SK-N-SH (cell line): ENCODE measurements at regions not wholly inside any gene's neighbourhood (a gene's known extent, or its start where the extent isn't known, plus 50 kb on each side); places are given as distances from the start of the nearest gene placed in this dataset.

Source experiments
- CTCF ChIA-PET: fragments of 300-600, 350-600 bp; formaldehyde crosslinking; extraction: SDS; loops from one replicate; lab custom pipeline; 2021; lab: Yijun Ruan, JAX
- POLR2A ChIA-PET: fragments of 350-600 bp; sonication (Branson Sonifier 250); formaldehyde crosslinking; extraction: SDS; loops from one replicate; lab custom pipeline; 2020; ENCODE audit warnings: antibody characterized with exemption, inconsistent platforms; lab: Yijun Ruan, JAX
- DNase-seq: peaks from one replicate; pipeline ENCODE4 v3.0.0; 2012
- H2AFZ ChIP-seq: fragments of 200-600 bp; sonication (generic); 2 replicates; pipeline ENCODE4 v1.8.1; 2016; ENCODE audit warnings: antibody characterized with exemption, mild to moderate bottlenecking, low read depth
- H3F3A ChIP-seq: fragments of 200-600 bp; sonication (generic); replicated peaks from 2 replicates; pipeline ENCODE3; 2016; ENCODE audit warnings: antibody characterized with exemption, mild to moderate bottlenecking; ENCODE audit not compliant: insufficient read depth
- H3K27ac ChIP-seq, 2 experiments: fragments of 200-500 bp in 1 of 2; fragments of 200-600 bp in 1 of 2; sonication (Bioruptor generic) in 1 of 2; sonication (generic), shearing (Covaris generic) in 1 of 2; 2 replicates each; pipeline versions ENCODE4 v1.5.1 to v1.6.1; 2014 to 2016; ENCODE audit warnings: low read depth in 2 of 2, inconsistent platforms in 1 of 2, low read length in 1 of 2, mild to moderate bottlenecking in 1 of 2, mixed read lengths in 1 of 2
- H3K27me3 ChIP-seq: fragments of 200-600 bp; sonication (generic), shearing (Covaris generic); 2 replicates; pipeline ENCODE4 v1.6.1; 2016; ENCODE audit warnings: mixed run types; ENCODE audit not compliant: insufficient read depth
- H3K36me3 ChIP-seq, 2 experiments: fragments of 200-500 bp in 1 of 2; fragments of 200-600 bp in 1 of 2; sonication (Bioruptor generic) in 1 of 2; sonication (generic) in 1 of 2; replicated peaks in 1 of 2; 2 replicates each; pipeline versions ENCODE3 to v1.5.1; 2014 to 2016; ENCODE audit warnings: low read length in 1 of 2, mild to moderate bottlenecking in 1 of 2; ENCODE audit not compliant: insufficient read depth in 2 of 2, control insufficient read depth in 1 of 2
- H3K4me1 ChIP-seq, 2 experiments: fragments of 200-500 bp in 1 of 2; fragments of 200-600 bp in 1 of 2; sonication (Bioruptor generic) in 1 of 2; sonication (generic), shearing (Covaris generic) in 1 of 2; 2 replicates each; pipeline versions ENCODE4 v1.5.1 to v1.6.1; 2014 to 2016; ENCODE audit warnings: low read depth in 1 of 2, low read length in 1 of 2, mixed run types in 1 of 2; ENCODE audit not compliant: insufficient read depth in 2 of 2, control insufficient read depth in 1 of 2
- H3K4me2 ChIP-seq: fragments of 200-600 bp; sonication (generic), shearing (Covaris generic); 2 replicates; pipeline ENCODE4 v1.6.1; 2017; ENCODE audit warnings: mixed run types
- H3K4me3 ChIP-seq, 2 experiments: fragments of 200-500 bp in 1 of 2; fragments of 200-600 bp in 1 of 2; sonication (Bioruptor generic) in 1 of 2; sonication (generic), shearing (Covaris generic) in 1 of 2; 2 replicates each; pipeline versions ENCODE4 v1.5.1 to v1.8.1; 2014 to 2016; ENCODE audit warnings: low read depth in 2 of 2, inconsistent platforms in 1 of 2, low read length in 1 of 2, mild to moderate bottlenecking in 1 of 2, mixed read lengths in 1 of 2, moderate library complexity in 1 of 2
- H3K79me2 ChIP-seq: fragments of 200-600 bp; sonication (generic); 2 replicates; pipeline ENCODE4 v1.8.1; 2017; ENCODE audit warnings: mild to moderate bottlenecking; ENCODE audit not compliant: insufficient read depth
- H3K9ac ChIP-seq: fragments of 200-600 bp; sonication (generic); 2 replicates; pipeline ENCODE4 v1.6.1; 2017; ENCODE audit warnings: mixed run types
- H3K9me2 ChIP-seq: fragments of 200-600 bp; sonication (generic); 2 replicates; pipeline ENCODE4 v1.6.1; 2017; ENCODE audit warnings: mixed run types
- H3K9me3 ChIP-seq: fragments of 200-600 bp; sonication (generic); 2 replicates; pipeline ENCODE4 v1.6.1; 2017; ENCODE audit warnings: mixed run types, mild to moderate bottlenecking, moderate library complexity
- H4K20me1 ChIP-seq: fragments of 200-600 bp; sonication (generic); 2 replicates; pipeline ENCODE4 v1.6.1; 2017; ENCODE audit warnings: mild to moderate bottlenecking, mixed run types; ENCODE audit not compliant: insufficient read depth
- ELF1 ChIP-seq: IDR thresholded peaks from 2 replicates; pipeline ENCODE4 v1.4.0; 2012
- EP300 ChIP-seq, 2 experiments: IDR thresholded peaks; 2 replicates each; pipeline versions ENCODE4 v1.4.0 to v1.6.1; 2012; ENCODE audit warnings: borderline replicate concordance in 1 of 2, low read depth in 1 of 2, low read length in 1 of 2
- FOSL2 ChIP-seq: IDR thresholded peaks from 2 replicates; pipeline ENCODE4 v1.4.0; 2012; ENCODE audit warnings: low read depth, mild to moderate bottlenecking, moderate library complexity, borderline replicate concordance
- FOXJ3 ChIP-seq: sonication (generic); formaldehyde crosslinking; IDR thresholded peaks from 2 replicates; pipeline ENCODE4 v1.5.1; 2020; ENCODE audit warnings: mild to moderate bottlenecking, missing genetic modification reagents
- FOXM1 ChIP-seq: IDR thresholded peaks from 2 replicates; pipeline ENCODE4 v1.4.0; 2012; ENCODE audit warnings: low read depth, mild to moderate bottlenecking
- PBX3 ChIP-seq: IDR thresholded peaks from 2 replicates; pipeline ENCODE4; 2012
- RCOR1 ChIP-seq: fragments of 150-350 bp; IDR thresholded peaks from 2 replicates; pipeline ENCODE4 v1.6.1; 2017; ENCODE audit warnings: antibody characterized with exemption, low read length
- RFX5 ChIP-seq: IDR thresholded peaks from 2 replicates; pipeline ENCODE4 v1.6.1; 2012; ENCODE audit warnings: mild to moderate bottlenecking, improper control_type of control experiment, low read length
- SIN3A ChIP-seq: IDR thresholded peaks from 2 replicates; pipeline ENCODE4 v1.6.1; 2012; ENCODE audit warnings: low read depth, mild to moderate bottlenecking, low read length, moderate library complexity, borderline replicate concordance
- TCF12 ChIP-seq: IDR thresholded peaks from 2 replicates; pipeline ENCODE4 v1.4.0; 2012
- YY1 ChIP-seq: IDR thresholded peaks from 2 replicates; pipeline ENCODE4 v1.4.0; 2012; ENCODE audit warnings: low read depth, mild to moderate bottlenecking
- ZBTB33 ChIP-seq: IDR thresholded peaks from 2 replicates; pipeline ENCODE4 v1.4.0; 2012; ENCODE audit warnings: low read depth, borderline replicate concordance
- WGBS: methylation state at CpG from one replicate; pipeline ENCODE4 v1.1.6; 2017; ENCODE audit warnings: low lambda C conversion rate; 5-methylcytosine and 5-hydroxymethylcytosine counted together
- TF ChIP-seq, protein P1 (sequence below): fragments of 150-350 bp; IDR thresholded peaks from 2 replicates; pipeline ENCODE4 v1.6.1; 2016; ENCODE audit warnings: mild to moderate bottlenecking, low read depth, low read length
- TF ChIP-seq, protein P2 (sequence below): IDR thresholded peaks from 2 replicates; pipeline ENCODE4 v1.6.1; 2012; ENCODE audit warnings: mild to moderate bottlenecking, low read depth, low read length, moderate library complexity

GRCh38 chr1:242774256-242774655 lies 249.8 kb upstream of the PLD5 start (continued):
- TF ChIP-seq, protein P1, sequence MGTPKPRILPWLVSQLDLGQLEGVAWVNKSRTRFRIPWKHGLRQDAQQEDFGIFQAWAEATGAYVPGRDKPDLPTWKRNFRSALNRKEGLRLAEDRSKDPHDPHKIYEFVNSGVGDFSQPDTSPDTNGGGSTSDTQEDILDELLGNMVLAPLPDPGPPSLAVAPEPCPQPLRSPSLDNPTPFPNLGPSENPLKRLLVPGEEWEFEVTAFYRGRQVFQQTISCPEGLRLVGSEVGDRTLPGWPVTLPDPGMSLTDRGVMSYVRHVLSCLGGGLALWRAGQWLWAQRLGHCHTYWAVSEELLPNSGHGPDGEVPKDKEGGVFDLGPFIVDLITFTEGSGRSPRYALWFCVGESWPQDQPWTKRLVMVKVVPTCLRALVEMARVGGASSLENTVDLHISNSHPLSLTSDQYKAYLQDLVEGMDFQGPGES = no peak
- TF ChIP-seq RCOR1 = no peak

DNA sequence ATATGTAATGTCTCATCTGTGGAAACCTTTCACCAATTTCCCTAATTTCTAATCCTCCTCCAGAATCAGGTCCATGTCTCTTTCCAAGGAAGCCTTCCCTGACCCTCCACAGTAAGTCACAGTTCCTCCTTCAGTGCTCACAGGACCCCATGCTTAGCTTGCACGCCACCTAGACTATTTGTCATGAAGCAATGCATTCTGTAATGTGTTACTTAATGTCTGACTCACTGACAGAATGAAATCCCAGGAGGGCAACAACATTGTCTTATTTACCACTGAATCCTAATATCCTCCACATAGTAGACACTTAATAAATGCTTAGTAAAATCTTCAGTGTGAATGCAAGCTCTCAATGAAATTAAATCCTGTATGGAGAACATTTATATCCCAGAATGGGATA lies 245.9 kb upstream of the PLD5 start:
- POLR2A ChIA-PET = no interaction called here
- H3K4me1 ChIP-seq = no peaks in the 10 kb centered on the region
- H3K9me2 ChIP-seq = no peaks in the 10 kb centered on the region
- no peaks in the 10 kb centered on the region for H3F3A ChIP-seq
- H4K20me1 ChIP-seq = no peaks in the 10 kb centered on the region
- 0% methylated on average over 1 of the region's 1 CpG for WGBS
- DNase-seq = no peak
- H2AFZ ChIP-seq = no peak overlapping the region
- no peak overlapping the region for H3K9ac ChIP-seq
- no peak overlapping the region for H3K27ac ChIP-seq
- H3K36me3 ChIP-seq = no peaks in the 10 kb centered on the region
- H3K27me3 ChIP-seq = no peaks in the 10 kb centered on the region
- no peak overlapping the region for H3K4me3 ChIP-seq
- CTCF ChIA-PET = interaction anchor here (1.2 kb wide), 1 partner anchor 16 kb away, joined by 3 read pairs; no protein-coding TSS in a partner anchor
- TF ChIP-seq YY1 (no peak), RFX5 (no peak), ELF1 (no peak), FOXJ3 (CRISPR knock-in tag) (no peak), FOSL2 (no peak), TCF12 (no peak)
- no peaks in the 10 kb centered on the region for H3K79me2 ChIP-seq
- H3K4me2 ChIP-seq = no peak overlapping the region
- H3K9me3 ChIP-seq = peaks cover 2% of the 10 kb centered on the region; the same call in 1 of the 2 replicates

- H3K9me2 ChIP-seq = no peaks in the 10 kb centered on the region
- H3K4me2 ChIP-seq = no peak overlapping the region
- POLR2A ChIA-PET = no interaction called here
- CTCF ChIA-PET = no interaction called here
- no peak overlapping the region for H3K9ac ChIP-seq
- H4K20me1 ChIP-seq = no peaks in the 10 kb centered on the region
- H3K27me3 ChIP-seq = no peaks in the 10 kb centered on the region
- TF ChIP-seq EP300 (IDR thresholded peaks at IDR 0.05; ENCODE audit: borderline replicate concordance in 1 of 2, low read depth in 1 of 2, low read length in 1 of 2) = no peak
- TF ChIP-seq TCF12 = no peak
- TF ChIP-seq, protein P2, sequence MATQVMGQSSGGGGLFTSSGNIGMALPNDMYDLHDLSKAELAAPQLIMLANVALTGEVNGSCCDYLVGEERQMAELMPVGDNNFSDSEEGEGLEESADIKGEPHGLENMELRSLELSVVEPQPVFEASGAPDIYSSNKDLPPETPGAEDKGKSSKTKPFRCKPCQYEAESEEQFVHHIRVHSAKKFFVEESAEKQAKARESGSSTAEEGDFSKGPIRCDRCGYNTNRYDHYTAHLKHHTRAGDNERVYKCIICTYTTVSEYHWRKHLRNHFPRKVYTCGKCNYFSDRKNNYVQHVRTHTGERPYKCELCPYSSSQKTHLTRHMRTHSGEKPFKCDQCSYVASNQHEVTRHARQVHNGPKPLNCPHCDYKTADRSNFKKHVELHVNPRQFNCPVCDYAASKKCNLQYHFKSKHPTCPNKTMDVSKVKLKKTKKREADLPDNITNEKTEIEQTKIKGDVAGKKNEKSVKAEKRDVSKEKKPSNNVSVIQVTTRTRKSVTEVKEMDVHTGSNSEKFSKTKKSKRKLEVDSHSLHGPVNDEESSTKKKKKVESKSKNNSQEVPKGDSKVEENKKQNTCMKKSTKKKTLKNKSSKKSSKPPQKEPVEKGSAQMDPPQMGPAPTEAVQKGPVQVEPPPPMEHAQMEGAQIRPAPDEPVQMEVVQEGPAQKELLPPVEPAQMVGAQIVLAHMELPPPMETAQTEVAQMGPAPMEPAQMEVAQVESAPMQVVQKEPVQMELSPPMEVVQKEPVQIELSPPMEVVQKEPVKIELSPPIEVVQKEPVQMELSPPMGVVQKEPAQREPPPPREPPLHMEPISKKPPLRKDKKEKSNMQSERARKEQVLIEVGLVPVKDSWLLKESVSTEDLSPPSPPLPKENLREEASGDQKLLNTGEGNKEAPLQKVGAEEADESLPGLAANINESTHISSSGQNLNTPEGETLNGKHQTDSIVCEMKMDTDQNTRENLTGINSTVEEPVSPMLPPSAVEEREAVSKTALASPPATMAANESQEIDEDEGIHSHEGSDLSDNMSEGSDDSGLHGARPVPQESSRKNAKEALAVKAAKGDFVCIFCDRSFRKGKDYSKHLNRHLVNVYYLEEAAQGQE = no peak
- TF ChIP-seq PBX3 = no peak
- TF ChIP-seq ZBTB33 = no peak
- TF ChIP-seq FOXM1 = no peak
- TF ChIP-seq YY1 = no peak
- TF ChIP-seq ELF1 = no peak
- no peak for TF ChIP-seq SIN3A
- TF ChIP-seq FOSL2 = no peak
- no peak for TF ChIP-seq RCOR1
- TF ChIP-seq, protein P1 = no peak
- TF ChIP-seq, all 33 proteins: peak for 0
- Histone ChIP-seq H3K79me2 (no peaks in the 10 kb centered on the region), H2AFZ (no peak overlapping the region), H3K4me3 (no peak overlapping the region), H3K27ac (no peak overlapping the region), H3F3A (no peaks in the 10 kb centered on the region), H3K4me1 (no peaks in the 10 kb centered on the region), H3K9me3 (no peaks in the 10 kb centered on the region), H3K36me3 (no peaks in the 10 kb centered on the region)
- 25% methylated on average over 1 of the region's 1 CpG for WGBS
- no peak for DNase-seq
These were observed 239.7 kb upstream of the PLD5 start for GRCh38 chr1:242764161-242764560.
